ENCODE measurements at regions not wholly inside any gene's neighbourhood (a gene's known extent, or its start where the extent isn't known, plus 50 kb on each side); places are given as distances from the start of the nearest gene placed in this dataset.

- Mint-ChIP-seq H3K9me3 (ENCODE audit: unreplicated experiment) (no peaks in the 10 kb centered on the region), H3K4me3 (ENCODE audit: unreplicated experiment) (no peak overlapping the region), H3K4me1 (ENCODE audit: low read depth, unreplicated experiment) (no peaks in the 10 kb centered on the region), H3K36me3 (ENCODE audit: insufficient read depth, unreplicated experiment) (no peaks in the 10 kb centered on the region), H3K27me3 (ENCODE audit: insufficient read depth, unreplicated experiment) (peaks cover 7% of the 10 kb centered on the region), H3K27ac (ENCODE audit: unreplicated experiment) (no peak overlapping the region)
- TF ChIP-seq, protein P1, sequence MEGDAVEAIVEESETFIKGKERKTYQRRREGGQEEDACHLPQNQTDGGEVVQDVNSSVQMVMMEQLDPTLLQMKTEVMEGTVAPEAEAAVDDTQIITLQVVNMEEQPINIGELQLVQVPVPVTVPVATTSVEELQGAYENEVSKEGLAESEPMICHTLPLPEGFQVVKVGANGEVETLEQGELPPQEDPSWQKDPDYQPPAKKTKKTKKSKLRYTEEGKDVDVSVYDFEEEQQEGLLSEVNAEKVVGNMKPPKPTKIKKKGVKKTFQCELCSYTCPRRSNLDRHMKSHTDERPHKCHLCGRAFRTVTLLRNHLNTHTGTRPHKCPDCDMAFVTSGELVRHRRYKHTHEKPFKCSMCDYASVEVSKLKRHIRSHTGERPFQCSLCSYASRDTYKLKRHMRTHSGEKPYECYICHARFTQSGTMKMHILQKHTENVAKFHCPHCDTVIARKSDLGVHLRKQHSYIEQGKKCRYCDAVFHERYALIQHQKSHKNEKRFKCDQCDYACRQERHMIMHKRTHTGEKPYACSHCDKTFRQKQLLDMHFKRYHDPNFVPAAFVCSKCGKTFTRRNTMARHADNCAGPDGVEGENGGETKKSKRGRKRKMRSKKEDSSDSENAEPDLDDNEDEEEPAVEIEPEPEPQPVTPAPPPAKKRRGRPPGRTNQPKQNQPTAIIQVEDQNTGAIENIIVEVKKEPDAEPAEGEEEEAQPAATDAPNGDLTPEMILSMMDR (IDR thresholded peaks at IDR 0.05; ENCODE audit: insufficient read depth in 1 of 2, low read depth in 1 of 2, low read length in 1 of 2, severe bottlenecking in 1 of 2, unreplicated experiment in 1 of 2) = no peak
- POLR2A ChIA-PET = no interaction called here
- Histone ChIP-seq H3K4me3 (ENCODE audit: low read depth, low read length) (no peak overlapping the region), H3K36me3 (ENCODE audit: control insufficient read depth, insufficient read depth, low read length) (no peaks in the 10 kb centered on the region), H3K9me3 (no peaks in the 10 kb centered on the region), H3K4me1 (no peaks in the 10 kb centered on the region), H3K27me3 (replicated peaks; ENCODE audit: control insufficient read depth, insufficient read depth, low read length) (no peaks in the 10 kb centered on the region)
- CTCF ChIA-PET = no interaction called here
- no TSS peak for BruUV-seq (replicated peaks)
- no peak for DNase-seq
- intact Hi-C loops (cut with micrococcal nuclease; ENCODE audit: unreplicated experiment) = no loop called here
Measured at GRCh38 chr17:20920095-20920814, 122.6 kb downstream of the USP22 start.

GRCh38 chr17:20920815-20921199, 122.0 kb downstream of the USP22 start:
- H3K9me3 Mint-ChIP-seq (ENCODE audit: unreplicated experiment) = no peaks in the 10 kb centered on the region
- POLR2A ChIA-PET = interaction anchor here (0.6 kb wide), 1 partner anchor 190 kb away, joined by 7 read pairs; no protein-coding TSS in a partner anchor
- no peaks in the 10 kb centered on the region for H3K9me3 ChIP-seq
- CTCF ChIA-PET = no interaction called here
- TF ChIP-seq, protein P1 (IDR thresholded peaks at IDR 0.05; ENCODE audit: insufficient read depth in 1 of 2, low read depth in 1 of 2, low read length in 1 of 2, severe bottlenecking in 1 of 2, unreplicated experiment in 1 of 2) = no peak
- H3K4me1 Mint-ChIP-seq (ENCODE audit: low read depth, unreplicated experiment) = no peaks in the 10 kb centered on the region
- intact Hi-C loops (cut with micrococcal nuclease; ENCODE audit: unreplicated experiment) = no loop called here
- no peaks in the 10 kb centered on the region for H3K36me3 Mint-ChIP-seq (ENCODE audit: insufficient read depth, unreplicated experiment)
- DNase-seq = no peak
- H3K4me1 ChIP-seq = no peaks in the 10 kb centered on the region
- BruUV-seq (replicated peaks) = no TSS peak
- peaks cover 7% of the 10 kb centered on the region for H3K27me3 Mint-ChIP-seq (ENCODE audit: insufficient read depth, unreplicated experiment)
- H3K36me3 ChIP-seq (ENCODE audit: control insufficient read depth, insufficient read depth, low read length) = no peaks in the 10 kb centered on the region
- H3K27me3 ChIP-seq (replicated peaks; ENCODE audit: control insufficient read depth, insufficient read depth, low read length) = no peaks in the 10 kb centered on the region
- no peak overlapping the region for H3K4me3 Mint-ChIP-seq (ENCODE audit: unreplicated experiment)
- H3K4me3 ChIP-seq (ENCODE audit: low read depth, low read length) = no peak overlapping the region
- H3K27ac Mint-ChIP-seq (ENCODE audit: unreplicated experiment) = no peak overlapping the region

DNA sequence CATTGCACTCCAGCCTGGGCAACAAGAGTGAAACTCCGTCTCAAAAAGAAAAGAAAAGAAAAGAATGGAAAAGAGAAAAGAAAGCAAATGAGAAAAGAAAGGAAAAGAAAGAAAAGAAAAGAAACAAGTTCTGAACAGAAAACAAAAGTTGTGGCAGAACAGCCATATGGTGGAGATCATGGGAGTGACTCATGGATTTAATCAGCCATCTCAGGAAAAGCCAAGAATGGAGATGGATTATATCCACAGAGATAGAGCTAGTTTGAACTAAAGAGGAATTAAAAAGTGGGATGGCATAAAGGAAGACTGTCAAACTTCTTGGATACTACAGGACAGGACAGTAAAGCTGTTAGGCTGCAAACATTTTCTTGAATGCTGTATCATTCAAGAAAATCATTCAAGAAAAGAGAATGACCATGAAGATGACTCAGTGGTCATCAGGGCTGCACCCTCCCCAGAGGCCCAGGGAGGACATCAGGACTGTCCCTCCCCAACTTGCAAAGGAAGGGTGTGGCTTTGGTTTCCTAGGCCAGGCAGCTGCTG, 120.6 kb downstream of the USP22 start:
- Mint-ChIP-seq H3K9me3 (ENCODE audit: unreplicated experiment) (no peaks in the 10 kb centered on the region), H3K27me3 (ENCODE audit: insufficient read depth, unreplicated experiment) (peaks cover 7% of the 10 kb centered on the region), H3K27ac (ENCODE audit: unreplicated experiment) (no peak overlapping the region), H3K4me1 (ENCODE audit: low read depth, unreplicated experiment) (no peaks in the 10 kb centered on the region), H3K4me3 (ENCODE audit: unreplicated experiment) (no peak overlapping the region), H3K36me3 (ENCODE audit: insufficient read depth, unreplicated experiment) (no peaks in the 10 kb centered on the region)
- no peaks in the 10 kb centered on the region for H3K4me1 ChIP-seq
- DNase-seq = no peak
- no TSS peak for BruUV-seq (replicated peaks)
- no peak overlapping the region for H3K4me3 ChIP-seq (ENCODE audit: low read depth, low read length)
- H3K36me3 ChIP-seq (ENCODE audit: control insufficient read depth, insufficient read depth, low read length) = no peaks in the 10 kb centered on the region
- TF ChIP-seq, protein P1 (IDR thresholded peaks at IDR 0.05; ENCODE audit: insufficient read depth in 1 of 2, low read depth in 1 of 2, low read length in 1 of 2, severe bottlenecking in 1 of 2, unreplicated experiment in 1 of 2) = no peak
- H3K9me3 ChIP-seq = no peaks in the 10 kb centered on the region
- intact Hi-C loops (cut with micrococcal nuclease; ENCODE audit: unreplicated experiment) = no loop called here
- ChIA-PET POLR2A (no interaction called here), CTCF (no interaction called here)
- H3K27me3 ChIP-seq (replicated peaks; ENCODE audit: control insufficient read depth, insufficient read depth, low read length) = no peaks in the 10 kb centered on the region
